GM21381 (cell line): ENCODE measurements at regions not wholly inside any gene's neighbourhood (a gene's known extent, or its start where the extent isn't known, plus 50 kb on each side); places are given as distances from the start of the nearest gene placed in this dataset.
A peak's percentile ranks its signal among the peaks of the same experiment; 100 is the strongest.
"Not testable (repeated sequence)": the region's sequence is repeated elsewhere in the genome, so short reads cannot be mapped to it uniquely, and the experiment has no call there.

Source experiments
- ATAC-seq: cut with Tn5 transposase; IDR thresholded peaks from one replicate; pipeline ENCODE4 v1.9.1; 2021; ENCODE audit warnings: mild to moderate bottlenecking, moderate library complexity; ENCODE audit not compliant: unreplicated experiment

DNA sequence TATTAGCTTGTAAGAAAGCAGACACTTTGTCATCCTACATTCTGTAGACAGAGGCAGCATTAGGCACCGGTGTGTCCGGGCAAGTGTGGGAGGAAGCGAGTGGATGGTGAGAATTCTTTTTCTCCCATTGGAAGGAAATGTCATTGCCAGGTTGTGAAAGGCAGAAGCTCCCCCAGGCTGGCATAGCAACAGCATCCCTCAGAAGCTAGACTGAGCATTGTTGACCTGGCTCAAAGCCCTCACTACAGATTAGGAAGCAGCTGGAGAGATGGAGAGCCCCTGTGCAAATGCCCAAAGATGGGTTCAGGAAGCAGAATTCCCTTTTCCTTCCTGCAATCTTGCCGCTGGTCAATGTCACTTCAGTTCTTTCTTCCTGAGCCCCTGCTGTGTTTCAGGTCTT, 1299.3 kb downstream of the TBC1D22A start:
- ATAC-seq = no peak

DNA sequence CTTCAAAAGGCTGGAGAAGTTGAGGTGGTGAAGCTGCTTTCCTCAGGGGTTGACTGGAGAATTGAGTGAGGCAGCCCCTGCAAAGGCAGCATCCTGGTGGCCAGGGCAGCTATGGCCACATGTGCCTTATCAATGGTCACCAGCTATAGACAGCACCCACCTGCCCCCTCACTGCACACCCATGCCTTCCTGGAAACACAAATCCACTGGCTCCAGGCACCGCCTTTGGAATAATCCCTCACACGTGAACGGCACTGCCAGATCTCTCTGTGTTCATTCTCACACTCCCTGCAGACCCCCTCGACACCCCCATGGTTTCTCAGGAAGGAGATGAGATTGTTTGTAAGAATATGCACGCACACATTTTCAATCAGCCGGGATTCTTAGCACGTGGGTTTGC, 1297.8 kb downstream of the TBC1D22A start:
- ATAC-seq = no peak

DNA sequence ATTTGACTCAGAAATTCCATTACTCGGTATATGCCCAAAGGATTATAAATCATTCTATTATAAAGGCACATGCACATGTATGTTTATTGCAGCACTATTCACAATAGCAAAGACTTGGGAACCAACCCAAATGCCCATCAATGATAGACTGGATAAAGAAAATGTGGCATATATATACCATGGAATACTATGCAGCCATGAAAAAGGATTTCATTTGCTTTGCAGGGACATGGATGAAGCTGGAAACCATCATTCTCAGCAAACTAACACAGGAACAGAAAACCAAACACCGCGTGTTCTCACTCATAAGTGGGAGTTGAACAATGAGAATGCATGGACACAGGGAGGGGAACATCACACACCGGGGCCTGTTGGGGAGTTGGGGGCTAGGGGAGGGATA, 1297.1 kb downstream of the TBC1D22A start:
- ATAC-seq = not testable (repeated sequence)

DNA sequence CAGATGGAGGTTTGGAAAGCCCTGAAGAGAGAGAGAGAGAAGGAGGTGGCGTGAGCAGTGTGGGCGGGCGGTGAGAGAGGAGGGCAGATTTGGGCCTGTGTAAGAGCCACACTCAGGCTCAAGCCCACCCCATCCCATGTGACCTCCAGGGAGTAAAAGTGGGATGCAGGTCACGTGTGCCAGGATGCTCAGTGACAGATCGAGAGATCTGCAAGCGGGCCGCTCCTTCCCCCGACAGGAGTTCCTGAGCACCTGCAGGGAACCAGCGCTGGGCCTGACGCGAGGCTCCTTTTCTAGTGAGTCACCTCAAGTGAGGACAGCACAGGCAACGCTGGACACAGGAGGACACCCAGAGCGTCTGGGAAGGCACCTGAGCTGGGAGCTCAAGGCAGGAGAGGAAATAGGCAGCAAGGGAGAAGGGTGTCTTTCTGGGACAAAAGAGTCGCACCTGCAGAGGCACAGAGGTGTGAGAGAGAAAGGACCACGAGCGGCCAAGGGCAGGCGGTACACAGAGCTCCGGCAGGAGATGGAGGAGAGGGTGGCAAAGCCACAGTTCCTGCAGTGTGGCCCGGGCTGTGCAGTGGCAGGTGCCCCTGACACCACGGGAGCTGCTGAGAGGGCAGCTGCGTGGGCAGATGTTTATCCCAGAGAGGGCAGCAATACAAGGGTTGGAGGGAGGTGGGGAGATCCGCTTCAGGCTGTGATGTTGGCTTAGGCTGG, 1294.8 kb downstream of the TBC1D22A start:
- no peak for ATAC-seq

- no peak for ATAC-seq
Measured at GRCh38 chr22:48055827-48056226, 1293.4 kb downstream of the TBC1D22A start.

DNA sequence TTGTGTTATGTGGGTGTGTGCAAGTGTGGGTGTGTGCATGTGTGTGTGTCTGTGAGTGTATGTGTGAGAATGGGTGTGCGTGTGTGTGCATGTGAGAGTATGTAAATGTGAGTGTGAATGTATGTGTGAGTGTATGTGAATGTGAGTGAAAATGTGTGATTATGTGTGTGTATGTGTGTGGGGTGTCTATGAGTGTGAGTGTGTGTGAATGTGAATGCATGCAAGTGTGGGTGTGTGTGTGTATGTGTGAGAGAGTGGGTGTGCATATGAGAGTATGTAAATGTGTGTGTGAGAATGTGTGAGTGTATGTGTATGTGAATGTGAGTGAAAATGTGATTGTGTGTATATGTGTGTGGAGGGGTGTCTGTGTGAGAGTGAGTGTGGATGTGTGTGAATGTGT, 1292.7 kb downstream of the TBC1D22A start:
- no peak for ATAC-seq

GRCh38 chr22:48054596-48054995, 1292.1 kb downstream of the TBC1D22A start:
- no peak for ATAC-seq

GRCh38 chr22:48053973-48054372, 1291.5 kb downstream of the TBC1D22A start:
- ATAC-seq = no peak

DNA sequence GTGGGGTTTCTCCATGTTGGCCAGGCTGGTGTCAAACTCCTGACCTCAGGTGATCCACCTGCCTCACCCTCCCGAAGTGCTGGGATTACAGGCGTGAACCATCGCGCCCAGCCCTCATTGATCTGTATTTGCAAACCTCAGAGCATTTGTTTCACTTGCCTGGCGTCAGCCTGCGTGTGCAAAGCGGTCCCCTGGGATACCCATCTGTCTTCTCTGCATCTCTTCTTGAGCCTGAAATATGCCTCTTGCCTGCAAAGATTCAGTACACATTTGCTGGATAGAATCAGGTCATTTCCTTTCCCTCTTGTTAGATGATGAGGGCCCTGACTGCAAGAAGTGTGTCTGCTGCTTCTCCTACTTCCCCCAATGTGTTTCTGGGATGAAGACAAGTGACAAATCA, 1291.0 kb downstream of the TBC1D22A start:
- no peak for ATAC-seq

- ATAC-seq = no peak
Measured at GRCh38 chr22:48052621-48052890, 1290.1 kb downstream of the TBC1D22A start.

- no peak for ATAC-seq
Measured at GRCh38 chr22:48051796-48052620, 1289.6 kb downstream of the TBC1D22A start.

- no peak for ATAC-seq
Measured at GRCh38 chr22:48050836-48051235, 1288.4 kb downstream of the TBC1D22A start.

DNA sequence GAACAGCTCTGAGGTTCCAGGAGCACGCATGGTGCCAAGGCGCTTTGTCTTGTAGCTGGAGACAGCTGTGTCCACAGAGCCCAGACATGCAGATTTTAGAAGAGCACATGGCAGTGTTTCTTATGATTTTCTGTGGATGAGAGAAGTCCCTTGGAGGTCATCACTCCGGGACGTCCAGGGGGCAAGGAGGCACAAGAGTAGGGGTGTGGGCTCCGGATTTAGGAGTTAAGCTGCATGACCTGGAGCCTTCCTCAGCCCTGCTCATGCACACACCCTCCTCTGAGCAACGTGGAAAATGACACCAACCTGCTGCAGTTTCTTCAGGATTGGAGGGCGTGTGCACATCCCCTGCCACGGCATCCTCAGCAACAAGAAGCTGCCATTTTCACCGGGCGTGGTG, 1286.7 kb downstream of the TBC1D22A start:
- ATAC-seq = no peak

DNA sequence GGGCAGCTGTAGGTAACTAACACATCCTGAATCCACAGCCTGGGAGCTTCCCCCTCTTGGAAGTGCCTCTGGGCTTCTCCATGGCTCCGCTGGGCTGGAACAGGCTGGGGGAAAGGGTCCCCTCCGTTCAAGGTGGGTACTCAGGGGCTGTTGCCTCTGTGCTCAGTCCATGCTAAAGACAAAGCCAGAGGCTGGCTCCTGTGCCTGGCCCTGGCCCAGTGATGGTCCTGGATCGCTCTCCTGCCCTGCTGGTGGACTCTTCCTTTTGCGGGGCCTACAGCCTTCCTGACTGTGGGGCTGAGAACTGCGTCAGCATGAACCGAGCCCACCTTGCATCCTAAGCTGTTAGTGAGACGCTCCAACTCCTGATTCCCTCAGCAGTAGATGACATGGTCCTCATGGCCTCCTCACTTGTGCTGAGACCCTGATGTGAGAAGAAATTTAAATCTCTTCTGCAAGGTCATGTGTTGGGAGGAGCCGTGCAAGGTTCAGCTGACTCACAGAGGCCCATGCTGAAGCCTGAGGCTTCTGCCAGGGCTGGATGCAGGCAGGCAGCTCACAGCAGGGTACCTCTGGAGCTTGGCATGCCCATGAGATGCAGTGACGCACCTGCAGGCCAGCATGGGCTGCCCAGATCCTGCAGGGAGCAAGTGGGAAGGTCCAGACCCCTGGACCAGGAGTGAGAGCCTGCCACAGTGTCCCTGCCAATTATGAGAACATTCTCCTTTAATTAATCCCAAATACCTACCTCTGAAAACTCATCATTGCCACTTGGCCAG, 1285.5 kb downstream of the TBC1D22A start:
- no peak for ATAC-seq

DNA sequence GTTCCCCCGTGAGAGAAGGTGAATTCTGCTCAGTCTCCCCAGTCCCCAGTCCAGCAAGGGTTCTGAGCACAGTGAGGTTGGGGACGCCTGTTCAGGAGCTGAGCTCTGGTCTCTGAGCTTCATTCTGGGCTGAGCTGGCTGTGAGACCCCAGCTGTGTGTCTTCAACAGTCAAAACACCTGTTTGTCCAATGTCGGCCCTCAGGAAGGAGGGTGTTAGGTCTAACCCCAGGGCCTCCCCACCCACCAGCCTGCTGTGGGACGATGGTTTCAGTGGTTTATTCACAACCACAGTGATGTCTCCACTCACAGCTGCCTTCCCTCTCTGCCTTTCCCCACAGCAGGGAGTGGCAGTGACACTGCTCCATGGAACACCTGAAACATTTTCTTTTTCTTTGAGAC, 1282.9 kb downstream of the TBC1D22A start:
- ATAC-seq = peak; percentile 88

DNA sequence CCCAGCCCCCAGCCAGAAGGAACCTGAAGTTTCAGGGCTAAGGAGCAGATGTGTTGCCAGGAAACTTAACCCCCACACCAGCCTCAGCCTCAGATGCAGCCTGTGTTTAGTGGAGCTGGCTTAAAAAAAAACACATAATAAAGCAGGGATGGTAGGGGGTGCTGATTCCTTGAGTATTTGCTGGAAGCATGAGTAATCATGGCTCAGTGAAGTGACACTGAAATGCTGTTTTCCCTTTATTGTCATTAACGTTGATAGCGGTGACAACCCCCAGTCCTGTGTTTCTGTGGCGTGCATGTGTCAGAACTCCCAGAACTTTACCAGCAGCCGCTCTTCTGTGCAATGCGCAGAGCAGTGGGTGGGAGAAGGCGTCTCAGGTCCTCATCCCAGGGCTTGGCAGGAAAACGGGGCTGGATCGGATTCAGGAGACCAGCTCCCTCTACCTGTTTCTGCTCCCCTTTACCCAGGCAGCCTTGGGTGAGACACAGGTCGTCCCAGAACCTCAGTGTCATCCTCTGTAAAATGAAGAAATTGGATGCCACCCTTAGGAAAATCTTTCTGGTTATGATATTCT, 1282.1 kb downstream of the TBC1D22A start:
- ATAC-seq = no peak

DNA sequence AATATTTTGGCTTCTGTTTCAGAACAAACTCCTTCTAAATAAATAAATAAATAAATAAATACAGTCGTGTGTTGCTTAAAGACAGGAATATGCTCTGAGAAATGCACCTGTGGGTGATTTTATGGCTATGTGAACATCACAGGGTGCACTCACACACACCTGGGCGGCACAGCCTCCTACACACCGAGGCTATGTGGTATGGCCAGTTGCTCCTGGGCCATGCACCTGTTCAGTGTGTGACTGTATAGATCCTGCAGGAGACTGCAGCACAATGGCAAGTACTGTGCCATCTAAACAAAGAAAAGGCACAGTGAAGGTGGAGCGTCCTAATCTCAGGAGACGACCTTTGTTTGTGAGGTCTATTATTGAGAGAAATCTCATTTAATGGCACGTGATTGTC, 1281.1 kb downstream of the TBC1D22A start:
- ATAC-seq = no peak

- no peak for ATAC-seq
Measured at GRCh38 chr22:48042621-48043395, 1280.4 kb downstream of the TBC1D22A start.

DNA sequence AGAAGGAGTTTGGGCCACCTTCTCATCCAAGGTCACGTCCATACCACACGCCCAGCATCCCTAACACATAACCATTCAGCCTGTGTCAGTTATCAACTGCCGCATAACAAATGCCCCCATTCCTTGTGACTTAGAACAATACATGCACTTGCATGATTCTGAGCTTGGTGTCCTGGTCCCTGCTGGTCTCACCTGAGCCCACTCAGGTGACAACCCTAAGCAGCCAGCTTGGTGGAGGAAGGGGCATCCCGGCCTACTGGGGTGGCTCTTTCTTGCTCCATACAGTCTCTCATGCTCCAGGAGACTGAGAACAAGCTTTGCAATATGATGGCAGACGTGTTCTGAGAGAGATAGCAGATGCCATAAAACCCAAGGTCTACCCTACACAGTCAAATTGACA, 1276.9 kb downstream of the TBC1D22A start:
- no peak for ATAC-seq

DNA sequence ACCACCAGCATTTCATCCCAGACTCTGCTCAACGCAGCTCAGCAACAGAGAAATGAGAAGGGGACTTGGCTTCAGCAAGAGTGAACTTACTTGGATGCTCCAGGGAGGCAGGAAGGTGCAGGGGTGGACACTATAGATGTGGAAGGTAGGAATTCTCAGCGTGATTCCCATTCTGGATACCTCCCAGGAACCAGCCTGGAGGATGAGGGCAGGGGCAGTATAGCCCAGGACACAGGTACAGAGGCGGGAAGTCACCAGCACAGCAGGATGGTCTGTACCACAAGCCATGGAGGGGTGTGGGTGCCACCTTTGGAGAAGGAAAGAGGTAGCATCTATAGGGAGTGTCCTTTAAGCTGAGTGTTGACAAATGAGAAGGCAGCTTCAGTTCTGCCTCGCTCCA, 1275.2 kb downstream of the TBC1D22A start:
- no peak for ATAC-seq

DNA sequence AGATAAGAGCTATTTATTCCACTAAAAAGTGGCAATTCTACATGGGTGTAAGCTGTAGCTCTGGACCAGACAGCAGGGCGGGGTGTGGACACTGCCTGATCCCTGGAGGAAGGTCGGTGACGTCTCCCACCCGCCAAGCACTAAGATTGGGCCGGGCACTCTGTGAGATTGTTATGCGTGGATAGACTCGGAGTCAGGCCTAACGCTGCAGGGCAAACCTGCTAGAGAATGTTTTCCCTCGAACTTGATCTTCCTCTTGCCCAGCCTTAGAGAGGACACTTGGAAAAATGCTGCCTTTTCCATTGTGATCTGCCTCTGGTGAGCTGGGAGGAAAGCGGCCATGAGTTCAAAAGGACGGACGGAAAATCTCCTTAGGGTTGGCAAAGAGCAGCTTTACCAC, 1273.4 kb downstream of the TBC1D22A start:
- no peak for ATAC-seq
